ENCODE measurements at regions not wholly inside any gene's neighbourhood (a gene's known extent, or its start where the extent isn't known, plus 50 kb on each side); places are given as distances from the start of the nearest gene placed in this dataset.
"Not testable (repeated sequence)": the region's sequence is repeated elsewhere in the genome, so short reads cannot be mapped to it uniquely, and the experiment has no call there.

DNA sequence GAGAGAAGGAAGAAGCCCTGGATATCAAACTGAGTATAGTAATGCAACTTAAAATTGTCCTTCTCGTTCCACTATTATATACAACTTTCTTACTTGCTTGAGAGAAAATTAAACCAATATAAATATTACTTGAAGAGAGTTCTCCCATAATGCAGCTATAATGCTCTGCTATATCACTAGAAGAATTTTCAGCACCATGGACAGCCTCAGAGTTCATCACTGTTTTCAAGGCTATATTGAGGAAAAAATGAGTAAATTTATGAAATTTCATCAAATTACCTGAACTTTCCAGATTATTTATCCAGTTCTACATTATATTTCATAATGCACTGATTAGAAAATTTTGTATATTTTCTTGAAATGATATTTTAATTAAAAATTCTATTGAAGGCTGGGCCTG is 1053.5 kb upstream of the FAM98A start:
- DNase-seq = peak; percentile 1

DNA sequence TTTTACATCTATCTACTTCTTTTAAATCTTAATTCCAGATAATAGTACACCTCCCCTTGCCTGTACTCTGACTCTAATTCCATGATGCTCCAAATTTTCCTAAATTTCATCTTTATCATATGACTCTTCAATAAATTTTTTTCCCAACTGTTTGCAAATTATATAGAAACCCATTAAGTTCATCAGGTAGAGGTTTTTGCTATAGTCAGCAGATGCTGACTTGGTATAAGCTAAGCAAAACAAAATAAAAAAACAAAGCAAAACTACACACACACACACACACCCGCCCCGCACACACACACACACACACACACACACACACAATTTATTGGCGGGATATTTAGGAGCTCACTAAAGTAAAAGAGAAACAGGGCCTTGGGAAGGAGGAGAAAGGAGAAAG is 1047.8 kb upstream of the FAM98A start:
- DNase-seq = no peak

DNA sequence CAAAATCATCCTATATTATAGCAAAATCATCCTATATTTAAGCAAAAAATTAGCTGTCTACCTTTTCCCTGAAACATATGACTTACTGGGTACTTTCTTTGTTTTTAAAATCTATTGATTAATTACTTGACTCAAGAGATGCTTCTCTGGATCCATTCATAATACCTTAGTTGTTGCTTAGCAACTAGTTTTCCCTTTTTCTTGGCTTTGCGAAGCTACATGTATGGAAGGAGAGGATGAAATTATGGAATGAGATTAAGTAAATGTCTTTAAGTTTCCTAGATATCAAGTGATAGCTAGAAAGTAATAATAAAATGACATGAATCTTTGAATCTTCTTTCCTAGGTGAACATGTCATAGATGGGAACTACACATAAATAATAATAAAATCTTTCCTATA is 1033.2 kb upstream of the FAM98A start:
- DNase-seq = no peak

DNA sequence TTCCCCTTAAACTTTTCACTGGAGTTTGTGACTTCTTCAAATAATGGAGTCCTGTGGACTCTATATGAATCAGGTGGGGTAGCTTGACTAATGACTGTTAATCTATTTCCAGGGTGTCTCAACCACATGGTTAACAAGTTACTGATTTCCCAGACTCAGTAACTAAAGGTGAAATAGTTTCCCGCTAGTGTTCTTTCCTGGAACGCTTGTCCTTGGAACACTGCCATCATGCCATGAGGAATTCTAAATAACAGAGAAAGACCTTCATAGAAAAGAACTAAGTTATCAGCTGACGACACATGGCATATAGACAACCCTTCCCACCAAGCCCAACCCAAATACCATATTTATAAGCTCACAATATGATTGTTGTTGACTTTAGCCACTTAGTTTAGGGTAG is 1027.9 kb upstream of the FAM98A start:
- DNase-seq = no peak

DNA sequence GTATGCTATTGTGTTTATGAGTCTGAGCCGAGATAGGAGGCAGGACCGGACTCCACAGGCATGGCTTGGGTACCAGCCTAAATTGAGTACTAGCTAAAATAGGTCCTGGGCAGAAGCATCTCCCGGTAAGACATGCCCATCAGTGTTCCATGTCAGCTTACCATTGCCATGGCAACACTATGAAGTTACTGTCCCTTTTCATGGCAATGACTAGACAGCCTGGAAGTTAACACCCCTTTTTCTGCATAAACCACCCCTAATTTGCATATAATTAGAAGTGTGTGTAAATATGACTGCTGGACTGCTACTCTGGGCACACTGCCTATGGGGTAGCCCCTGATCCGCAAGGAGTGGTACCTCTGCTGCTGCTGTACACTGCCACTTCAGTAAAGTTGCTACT is 1005.1 kb upstream of the FAM98A start:
- no peak for DNase-seq

DNA sequence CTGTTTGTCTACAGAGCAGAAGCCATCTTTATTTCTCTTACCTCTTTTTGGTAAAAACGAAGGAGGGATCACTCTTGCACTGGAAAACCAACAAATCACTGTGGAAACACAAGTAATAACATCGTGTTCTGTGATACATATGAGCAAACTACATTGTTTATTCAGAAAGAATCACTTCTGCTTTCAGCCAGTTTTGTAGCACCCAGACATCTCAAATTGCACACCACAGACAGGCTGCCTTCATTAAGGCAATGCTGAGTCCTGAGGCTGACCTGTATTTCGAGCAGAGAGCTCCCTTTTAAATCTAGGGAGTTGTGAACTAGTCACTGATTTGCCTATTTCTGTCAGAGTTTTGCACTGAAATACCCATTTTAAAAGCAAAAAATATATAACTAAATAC is 1003.2 kb upstream of the FAM98A start:
- DNase-seq = no peak

DNA sequence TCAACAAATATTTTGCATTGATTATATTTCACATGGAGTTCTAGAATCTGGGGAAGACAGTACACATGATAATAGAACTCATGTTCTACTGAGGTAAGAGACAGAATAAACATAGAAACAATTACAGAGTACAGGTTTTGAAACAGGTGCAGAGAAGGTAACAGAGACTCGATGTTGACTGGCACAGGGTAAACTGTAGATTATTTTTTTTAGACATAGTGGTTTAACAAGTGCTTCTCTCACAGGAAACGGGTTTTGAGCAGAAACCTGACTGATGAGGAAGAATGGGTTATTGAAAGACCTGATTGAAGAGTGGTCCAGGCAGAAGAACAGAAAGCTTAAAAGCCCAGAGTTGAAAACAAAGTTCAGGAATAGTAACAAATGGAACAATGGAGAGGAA is 1002.5 kb upstream of the FAM98A start:
- DNase-seq = no peak

DNA sequence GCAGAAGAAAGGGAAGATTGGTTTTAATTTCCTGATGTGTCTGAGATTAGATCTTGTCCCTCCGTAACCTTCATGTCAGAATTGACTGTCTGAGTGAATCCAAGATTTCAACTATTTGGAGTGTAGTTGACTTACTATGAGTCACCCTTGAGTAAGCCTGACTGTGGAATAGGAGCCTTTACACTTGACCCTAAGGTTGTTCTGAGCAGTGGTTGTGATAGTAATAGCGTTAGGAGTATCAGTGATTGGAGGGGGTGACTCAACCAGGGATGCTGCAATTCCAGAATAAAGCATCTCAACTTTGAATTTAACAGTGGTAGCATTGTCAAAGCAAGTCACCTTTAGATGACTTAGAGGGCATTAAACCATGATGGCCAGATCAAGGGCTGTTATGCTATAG is 979.5 kb upstream of the FAM98A start:
- DNase-seq = no peak

DNA sequence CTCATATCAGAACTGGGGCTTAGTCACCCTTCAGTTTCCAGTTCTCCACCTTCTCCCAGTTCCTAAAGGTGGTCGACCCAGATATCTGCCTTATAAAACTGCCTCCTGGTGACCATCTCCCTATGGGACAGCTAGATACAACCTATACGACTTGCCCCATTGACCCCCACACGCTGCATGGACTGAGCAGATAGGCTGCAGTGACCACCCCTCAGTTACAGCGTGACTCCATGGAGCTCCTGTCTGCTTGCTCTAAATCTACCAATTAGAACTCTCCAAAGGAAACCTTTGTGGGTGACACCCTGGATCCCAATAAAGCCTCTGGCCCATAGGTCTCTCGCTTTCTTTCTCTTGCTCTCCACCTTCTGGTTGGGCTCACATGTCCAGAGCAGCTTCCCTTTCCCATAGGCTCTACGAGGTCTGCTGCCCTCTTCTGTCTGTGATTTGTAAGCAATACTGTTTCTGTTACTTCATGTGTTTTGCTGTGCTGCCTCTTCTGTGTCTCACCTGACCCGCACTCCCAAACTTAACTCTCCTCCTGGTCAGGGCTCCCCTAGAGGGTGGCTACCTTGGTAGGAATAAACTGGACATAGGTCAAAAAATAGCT is 971.3 kb upstream of the FAM98A start:
- DNase-seq = no peak

DNA sequence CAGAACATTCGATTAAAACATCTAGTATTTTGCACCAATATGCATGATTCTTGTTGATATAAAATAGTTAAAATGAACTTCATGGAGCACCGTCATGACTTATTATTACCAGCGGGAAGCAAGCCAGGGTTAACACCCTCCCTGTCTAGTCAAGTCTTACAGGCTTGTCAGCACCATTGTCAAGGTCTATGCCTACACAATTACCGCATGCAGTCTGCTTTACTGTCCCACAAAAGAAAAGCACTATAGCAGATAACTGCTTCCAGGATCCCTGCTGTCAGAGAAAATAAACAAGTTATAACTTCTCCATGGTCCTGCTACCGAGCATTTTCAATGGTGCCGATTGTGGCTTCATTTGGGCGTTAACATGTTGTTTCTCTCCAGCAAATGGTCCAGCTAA is 968.0 kb upstream of the FAM98A start:
- DNase-seq = no peak

DNA sequence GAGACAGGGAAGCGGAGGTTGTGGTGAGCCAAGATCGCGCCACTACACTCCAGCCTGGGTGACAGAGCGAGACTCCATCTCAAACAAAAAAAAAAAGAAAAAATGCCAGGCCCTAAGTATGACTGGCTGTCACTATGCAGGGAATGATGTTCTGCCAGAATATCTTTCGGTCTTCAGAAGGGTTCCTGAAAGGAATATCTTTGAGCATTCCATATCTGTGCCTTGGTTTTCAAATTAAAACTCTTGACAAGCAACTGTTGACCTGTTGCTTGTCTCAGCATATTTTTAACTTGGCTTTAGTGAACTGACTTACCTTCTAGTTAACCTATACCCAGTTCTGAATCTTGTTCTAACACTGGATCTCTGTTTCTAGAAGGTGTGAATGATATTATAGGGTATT is 953.2 kb upstream of the FAM98A start:
- DNase-seq = no peak

DNA sequence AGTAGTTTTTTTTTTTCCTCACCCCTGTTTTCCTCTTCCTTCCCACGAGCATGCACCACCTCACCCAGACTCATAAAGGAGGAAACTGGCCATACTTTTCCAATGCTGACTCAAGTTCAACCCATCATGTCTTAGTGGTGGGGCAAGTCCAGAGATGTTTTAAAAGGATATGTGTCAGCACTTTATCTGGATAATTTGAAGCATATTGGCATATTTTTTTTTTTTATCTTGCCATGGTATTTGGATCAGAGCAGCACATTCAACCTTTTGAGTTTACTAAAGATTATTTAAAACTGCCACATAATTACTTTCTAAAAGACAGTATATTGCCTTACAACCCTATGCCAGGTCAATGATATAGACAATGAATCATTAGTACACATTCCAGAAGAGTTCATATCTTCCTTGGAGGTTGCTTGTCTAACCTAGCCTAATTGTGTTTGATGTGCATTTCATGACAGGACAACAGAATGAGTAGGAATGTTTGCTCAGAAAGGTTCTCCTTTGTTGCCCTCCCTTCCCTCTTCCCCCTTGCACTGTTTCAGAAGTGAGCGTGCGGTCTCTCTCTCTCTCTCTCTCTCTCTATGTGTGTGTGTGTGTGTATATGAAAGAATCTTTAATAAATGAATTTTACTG is 950.7 kb upstream of the FAM98A start:
- no peak for DNase-seq

DNA sequence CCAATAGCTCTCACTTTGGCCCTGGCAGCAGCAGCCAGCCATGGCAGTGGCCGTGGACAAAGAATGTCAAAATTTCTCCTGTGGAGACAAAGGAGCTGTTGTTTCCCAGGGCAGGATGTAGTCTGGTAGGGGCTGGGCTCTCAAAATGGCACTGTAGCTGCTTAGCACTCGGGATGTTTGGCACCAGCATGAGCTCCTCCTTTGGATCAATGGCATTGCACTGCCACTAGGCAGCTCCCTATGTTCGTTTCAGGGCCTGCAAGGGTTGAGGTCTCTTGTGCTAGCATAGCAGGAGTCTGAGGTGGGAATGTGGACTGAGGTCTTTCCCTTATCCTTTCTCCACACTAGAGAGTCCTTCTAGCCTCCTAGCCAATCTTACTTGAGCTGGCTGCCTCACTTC is 948.8 kb upstream of the FAM98A start:
- no peak for DNase-seq

DNA sequence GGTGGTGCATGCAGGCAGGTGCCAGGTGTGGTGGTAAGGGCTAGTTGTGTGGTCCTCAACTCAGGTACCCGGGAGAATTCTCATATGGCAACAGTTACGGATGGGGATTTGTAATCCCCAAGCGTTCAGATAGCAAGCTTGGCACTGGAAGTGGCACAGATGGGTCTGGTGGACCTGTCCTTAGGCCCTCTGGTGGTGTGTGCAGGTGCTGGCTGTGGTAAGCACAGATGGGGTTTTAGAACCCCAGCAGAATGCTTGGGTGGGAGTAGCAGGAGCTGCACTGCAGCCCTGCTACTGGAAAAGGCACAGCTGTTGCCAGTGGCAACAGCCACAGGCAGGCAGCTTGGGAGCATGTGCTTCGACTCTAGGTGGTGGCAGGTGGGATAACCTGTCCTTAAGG is 948.2 kb upstream of the FAM98A start:
- DNase-seq = no peak

DNA sequence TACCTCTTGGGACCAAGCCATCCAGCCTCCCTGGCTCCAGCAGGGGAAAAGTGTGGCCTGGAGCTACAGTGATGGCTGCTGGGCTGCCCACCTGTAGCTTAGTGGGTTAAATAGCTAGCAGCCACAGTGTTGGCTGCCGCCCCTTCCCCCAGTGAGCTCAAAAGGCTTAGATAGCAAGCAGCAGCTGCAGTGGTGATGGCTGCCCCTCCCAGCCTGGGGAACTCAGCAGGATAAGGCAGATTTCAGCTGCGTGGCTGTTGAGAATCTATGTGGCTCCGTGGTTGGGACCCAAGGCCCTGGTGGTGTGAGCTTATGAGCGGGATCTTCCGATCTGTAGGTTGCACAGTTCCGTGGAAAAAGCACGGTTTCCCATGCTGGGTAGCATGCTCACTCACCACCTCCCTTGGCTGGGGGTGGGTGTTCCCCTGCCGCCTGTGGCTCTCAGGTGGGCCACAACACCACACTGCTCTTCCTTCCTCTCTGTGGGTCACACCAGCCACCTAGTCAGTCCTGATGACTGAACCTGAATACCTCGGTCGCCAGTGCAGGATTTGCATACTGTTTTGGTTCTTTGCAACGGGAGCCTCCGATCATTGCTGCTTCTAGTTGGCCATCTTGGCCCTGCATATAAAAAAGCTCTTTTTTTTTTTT is 946.5 kb upstream of the FAM98A start:
- no peak for DNase-seq

DNA sequence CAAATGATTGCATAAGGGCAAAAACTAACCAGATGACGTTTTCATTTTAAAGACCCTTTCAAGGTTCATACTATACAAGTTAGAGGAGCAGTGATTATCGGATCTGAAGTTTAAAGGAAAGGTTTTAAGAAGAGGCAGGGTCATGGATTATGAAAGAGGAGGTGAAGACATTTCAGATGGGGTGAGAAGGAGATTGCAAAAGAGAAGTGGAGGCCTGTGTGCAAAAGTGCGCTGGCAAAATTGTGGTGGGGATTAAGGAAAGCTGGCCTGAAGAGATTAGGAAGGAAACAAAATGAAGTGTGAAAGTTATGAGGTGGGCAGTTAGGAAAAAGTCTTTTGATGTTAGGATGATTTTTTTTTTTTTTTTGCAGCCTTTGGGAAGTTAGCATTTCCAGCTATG is 935.7 kb upstream of the FAM98A start:
- DNase-seq = no peak

DNA sequence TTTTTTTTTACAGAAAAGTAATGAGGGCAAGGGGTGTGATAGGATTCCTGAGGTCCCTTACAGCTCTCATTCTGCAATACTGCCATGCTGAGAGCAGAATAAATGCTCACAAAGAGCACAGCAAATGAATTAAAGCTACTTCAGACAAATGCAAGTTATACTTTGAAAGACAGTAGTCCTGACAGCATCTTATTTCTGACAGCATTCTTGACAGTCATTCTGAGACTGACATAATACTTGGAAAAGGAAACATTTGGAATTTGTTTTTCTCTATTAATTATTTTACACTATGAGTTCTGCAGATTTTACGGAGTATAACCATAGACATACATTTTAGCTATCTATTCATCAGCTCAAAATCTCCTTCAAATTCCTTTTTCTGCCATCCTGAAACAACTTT is 935.2 kb upstream of the FAM98A start:
- no peak for DNase-seq

DNA sequence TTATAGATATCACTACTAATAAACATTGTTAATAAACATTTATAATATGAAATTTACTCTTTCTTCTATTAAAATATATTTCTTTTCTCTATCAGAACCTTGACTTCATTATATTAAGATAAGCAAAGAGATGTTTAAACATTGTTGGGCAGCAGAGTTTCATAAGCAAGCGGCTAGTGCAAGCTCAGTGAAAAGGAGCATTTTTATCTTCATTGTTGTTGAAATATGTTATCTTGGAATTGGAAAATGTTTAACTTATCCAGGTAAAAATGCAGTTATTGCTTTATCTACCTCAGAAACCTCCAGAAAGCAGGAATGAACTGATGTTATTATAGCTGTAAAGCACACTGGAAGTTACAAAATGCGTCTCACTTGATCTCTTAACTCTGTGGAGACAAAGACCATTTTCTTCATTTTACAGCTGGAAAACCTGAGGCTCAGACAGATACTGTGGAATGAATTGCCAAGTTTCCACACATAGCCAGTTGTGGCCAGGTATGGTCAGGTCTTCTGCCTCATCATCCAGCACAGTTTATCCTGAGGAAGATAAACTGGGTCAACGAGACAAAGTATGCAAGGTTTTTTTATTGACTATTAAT is 934.6 kb upstream of the FAM98A start:
- no peak for DNase-seq

DNA sequence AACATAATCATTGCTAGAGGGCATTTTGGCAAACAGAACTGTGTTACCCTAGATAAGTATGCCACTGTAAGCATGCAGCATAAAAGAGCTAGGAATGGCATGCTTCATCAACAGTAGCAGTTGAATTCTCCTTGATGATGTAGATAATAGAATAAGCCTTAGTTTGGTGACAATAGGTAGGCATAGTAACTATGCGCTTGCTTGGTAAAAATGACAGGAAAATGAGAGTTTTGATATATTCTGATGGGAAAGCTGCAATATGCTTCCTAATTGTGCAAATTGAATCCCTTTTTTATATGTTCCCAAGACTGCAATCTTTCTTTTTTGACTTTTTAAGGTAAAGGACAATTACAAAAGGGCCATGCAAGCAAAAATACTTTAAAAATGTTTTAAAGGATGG is 930.9 kb upstream of the FAM98A start:
- DNase-seq = no peak

DNA sequence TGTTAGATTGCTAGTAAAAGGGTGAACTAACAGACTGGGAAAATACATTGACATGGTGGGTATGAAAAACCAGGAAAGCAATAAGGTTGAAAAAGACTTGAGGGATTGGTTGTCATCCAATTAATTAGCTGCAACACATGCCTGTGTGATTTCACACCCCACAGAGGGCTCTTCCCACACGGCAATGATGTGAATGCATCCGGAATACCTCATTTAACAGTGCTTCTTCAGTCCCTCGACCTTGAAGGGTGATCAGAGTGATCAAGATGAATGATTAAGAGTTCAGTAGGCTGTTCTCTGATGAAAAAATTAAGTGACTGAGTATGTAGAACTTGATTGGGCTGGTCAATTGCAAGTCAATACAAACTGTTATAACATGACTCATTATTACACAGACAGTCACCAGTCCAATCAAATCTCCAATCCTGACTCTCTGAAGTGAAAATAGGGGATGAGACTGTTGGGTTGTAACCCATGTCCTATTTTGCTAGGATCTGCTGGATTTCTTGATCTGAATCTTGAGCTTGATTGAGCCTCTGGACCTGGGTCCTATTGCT is 924.9 kb upstream of the FAM98A start:
- no peak for DNase-seq

DNA sequence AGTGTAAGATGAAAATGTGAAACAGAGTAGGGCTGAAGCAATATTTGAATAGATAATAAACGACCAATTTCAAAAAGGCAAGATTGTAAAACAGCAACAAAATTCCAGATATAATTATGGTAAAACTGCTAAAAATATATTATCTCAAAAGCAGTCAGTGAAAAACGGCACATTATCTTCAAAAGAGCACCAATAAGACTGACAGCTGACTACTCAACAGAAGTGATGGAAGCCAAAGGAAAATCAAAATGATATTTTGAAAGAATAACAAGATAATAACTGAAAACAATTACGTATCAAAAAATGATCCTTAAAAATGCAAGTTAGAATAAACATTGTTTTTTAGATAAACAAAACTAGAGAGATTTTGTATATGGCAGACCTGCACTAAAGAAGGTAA is 920.6 kb upstream of the FAM98A start:
- no peak for DNase-seq

DNA sequence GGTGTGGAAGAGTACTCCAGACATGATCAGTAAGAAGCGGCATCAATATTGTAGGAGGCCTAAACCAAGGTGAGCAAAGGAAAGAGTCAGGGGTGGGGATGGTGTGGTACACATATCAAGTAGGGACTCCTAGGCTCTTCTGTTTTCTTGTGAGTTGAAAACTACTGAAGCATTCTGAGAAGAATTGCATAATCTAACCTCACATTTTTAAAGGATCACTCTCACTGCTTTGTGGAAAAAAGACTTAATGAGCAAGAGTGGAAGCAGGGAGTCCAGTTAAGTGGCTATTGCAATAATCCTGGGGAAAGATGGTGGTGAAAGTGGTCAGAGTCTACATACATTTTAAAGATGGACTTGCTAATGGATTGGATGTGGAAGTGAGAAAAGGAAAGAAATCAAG is 899.5 kb upstream of the FAM98A start:
- DNase-seq = no peak

DNA sequence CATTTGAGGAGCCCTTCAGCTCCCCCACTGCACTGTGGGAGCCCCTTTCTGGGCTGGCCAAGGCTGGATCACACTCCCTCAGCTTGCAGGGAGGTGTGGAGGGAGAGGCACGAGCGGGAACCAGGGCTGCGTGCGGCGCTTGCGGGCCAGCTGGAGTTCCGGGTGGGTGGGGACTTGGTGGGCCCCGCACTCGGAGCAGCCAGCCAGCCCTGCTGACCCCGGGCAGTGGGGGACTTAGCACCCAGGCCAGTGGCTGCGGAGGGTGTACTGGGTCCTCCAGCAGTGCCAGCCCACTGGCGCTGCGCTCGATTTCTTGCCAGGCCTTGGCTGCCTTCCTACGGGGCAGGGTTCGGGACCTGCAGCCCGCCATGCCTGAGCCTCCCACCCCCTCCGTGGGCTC is 895.1 kb upstream of the FAM98A start:
- DNase-seq = not testable (repeated sequence)
